ENCODE measurements at regions not wholly inside any gene's neighbourhood (a gene's known extent, or its start where the extent isn't known, plus 50 kb on each side); places are given as distances from the start of the nearest gene placed in this dataset.

DNA sequence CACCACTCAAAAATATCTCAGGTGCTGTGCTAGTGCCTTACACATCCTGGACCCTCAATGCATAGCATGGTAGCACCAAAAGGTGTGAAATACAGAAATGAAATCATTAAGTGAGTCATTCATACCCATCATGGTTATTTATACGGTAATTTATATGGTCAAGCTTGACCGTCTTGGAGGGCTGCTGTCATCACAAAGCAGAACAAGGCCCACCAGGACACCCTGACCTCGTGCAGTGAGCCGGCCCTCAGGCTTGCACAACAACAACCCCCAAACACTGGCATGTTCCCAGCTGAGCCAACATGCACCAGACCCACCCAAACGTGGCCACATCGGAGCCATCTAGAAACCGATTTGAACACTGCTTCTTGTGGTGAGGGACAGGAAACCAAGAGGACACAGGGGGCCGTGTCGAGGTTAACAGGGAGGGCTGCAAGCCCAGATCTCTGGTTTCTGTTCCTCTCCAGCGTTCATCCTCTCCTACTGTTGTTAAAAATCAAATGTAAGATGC is 378.5 kb upstream of the ID2 start:
- Histone ChIP-seq H3K79me1 (ENCODE audit: low read depth, low read length) (no peaks in the 10 kb centered on the region), H3K9me3 (replicated peaks in 1 of 2; ENCODE audit: control insufficient read depth in 2 of 2, insufficient read depth in 1 of 2, low read depth in 1 of 2, low read length in 2 of 2) (no peaks in the 10 kb centered on the region), H3K23ac (ENCODE audit: low read depth, low read length, poor library complexity) (no peak overlapping the region), H2BK12ac (ENCODE audit: low read length) (peak overlapping the region; percentile 33), H3K27me3 (ENCODE audit: control insufficient read depth in 3 of 3, insufficient read depth in 3 of 3, low read depth in 1 of 3, low read length in 3 of 3) (no peaks in the 10 kb centered on the region), H2AFZ (ENCODE audit: low read length) (peak overlapping the region; percentile 23), H3K9ac (ENCODE audit: low read depth, low read length, poor library complexity) (no peak overlapping the region), H3K4ac (ENCODE audit: low read length) (no peak overlapping the region), H3K27ac (replicated peaks; ENCODE audit: low read length) (no peak overlapping the region), H3K18ac (ENCODE audit: low read length) (no peak overlapping the region), H2AK5ac (ENCODE audit: low read depth, low read length) (no peak overlapping the region), H3K4me1 (ENCODE audit: control insufficient read depth in 2 of 2, insufficient read depth in 1 of 2, low read depth in 1 of 2, low read length in 2 of 2) (peaks cover 8% of the 10 kb centered on the region in 2 donors), H3K4me3 (ENCODE audit: low read length in 2 of 2) (no peak overlapping the region), H2BK120ac (ENCODE audit: low read depth, low read length) (no peak overlapping the region), H4K91ac (ENCODE audit: low read depth, low read length, poor library complexity) (no peak overlapping the region), H4K8ac (ENCODE audit: low read depth, low read length) (no peak overlapping the region), H2BK15ac (ENCODE audit: low read length) (peak overlapping the region; percentile 33), H3K14ac (ENCODE audit: low read length) (no peak overlapping the region), H3K4me2 (ENCODE audit: insufficient read depth, low read length, poor library complexity, severe bottlenecking) (no peak overlapping the region), H2BK5ac (ENCODE audit: low read length) (no peak overlapping the region), H3K36me3 (replicated peaks in 1 of 2; ENCODE audit: control insufficient read depth in 2 of 2, insufficient read depth in 2 of 2, low read length in 2 of 2) (no peaks in the 10 kb centered on the region)
- WGBS, 2 donors (ENCODE audit: extremely low coverage in 2 of 2, insufficient read length in 2 of 2, insufficient replicate concordance in 1 of 2), result no CpG with 5 or more reads among the region's 10 CpGs
- DNase-seq (ENCODE audit: low spot score), result no peak

- DNase-seq (ENCODE audit: low spot score), result no peak
- no peak overlapping the region for H3K27ac ChIP-seq (replicated peaks; ENCODE audit: low read length)
Measured at GRCh38 chr2:8304821-8305766, 376.8 kb upstream of the ID2 start.

DNA sequence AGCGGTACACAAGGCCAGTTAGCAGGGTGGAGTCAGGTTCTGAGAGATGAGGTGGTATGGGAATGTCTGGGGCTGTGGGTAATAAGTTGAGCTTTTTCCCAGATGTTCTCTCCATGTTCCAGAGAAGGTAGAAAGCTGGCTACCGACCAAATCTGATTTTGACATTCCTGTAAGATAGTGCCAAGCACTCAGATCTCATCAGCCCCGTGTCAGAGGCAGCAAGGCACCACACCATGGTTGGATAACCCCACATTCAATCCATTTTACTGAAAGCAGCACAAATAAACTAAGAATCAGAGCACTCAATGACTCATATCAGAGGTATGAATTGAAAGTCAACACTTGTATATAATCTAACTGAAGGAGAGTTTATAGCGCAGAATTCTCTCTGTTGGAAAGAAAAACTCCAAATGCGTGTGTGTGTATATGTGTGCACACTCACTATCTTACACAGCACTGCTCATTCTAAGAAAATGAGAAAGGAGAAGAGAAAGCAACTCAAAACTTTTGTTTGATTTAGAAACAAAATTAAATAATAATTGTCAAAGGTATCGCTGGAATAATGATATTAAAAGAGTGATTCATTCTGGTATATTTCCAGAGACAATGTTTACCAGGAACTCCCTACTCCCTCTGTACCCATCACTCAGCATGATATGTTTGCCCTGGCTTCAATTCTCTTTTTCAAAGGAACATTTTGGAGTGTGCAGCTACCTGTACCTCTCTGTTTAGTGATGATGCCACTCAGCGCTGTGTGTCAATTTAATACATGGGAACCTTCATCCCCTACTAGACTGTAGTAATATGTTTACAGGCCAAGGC is 375.1 kb upstream of the ID2 start:
- Histone ChIP-seq H3K9me3 (replicated peaks in 1 of 2; ENCODE audit: control insufficient read depth in 2 of 2, insufficient read depth in 1 of 2, low read depth in 1 of 2, low read length in 2 of 2) (peaks cover 0 to under 1% of the 10 kb centered on the region in 2 donors), H3K18ac (ENCODE audit: low read length) (no peak overlapping the region), H2BK12ac (ENCODE audit: low read length) (no peak overlapping the region), H3K9ac (ENCODE audit: low read depth, low read length, poor library complexity) (no peak overlapping the region), H2BK5ac (ENCODE audit: low read length) (no peak overlapping the region), H3K4ac (ENCODE audit: low read length) (no peak overlapping the region), H3K79me1 (ENCODE audit: low read depth, low read length) (no peaks in the 10 kb centered on the region), H3K4me3 (ENCODE audit: low read length in 2 of 2) (no peak overlapping the region), H2BK120ac (ENCODE audit: low read depth, low read length) (no peak overlapping the region), H2AFZ (ENCODE audit: low read length) (no peak overlapping the region), H3K14ac (ENCODE audit: low read length) (no peak overlapping the region), H4K8ac (ENCODE audit: low read depth, low read length) (no peak overlapping the region), H3K4me1 (ENCODE audit: control insufficient read depth in 2 of 2, insufficient read depth in 1 of 2, low read depth in 1 of 2, low read length in 2 of 2) (peaks cover 5 to 8% of the 10 kb centered on the region in 2 donors), H3K27me3 (ENCODE audit: control insufficient read depth in 3 of 3, insufficient read depth in 3 of 3, low read depth in 1 of 3, low read length in 3 of 3) (no peaks in the 10 kb centered on the region), H4K91ac (ENCODE audit: low read depth, low read length, poor library complexity) (no peak overlapping the region), H3K27ac (replicated peaks; ENCODE audit: low read length) (no peak overlapping the region), H3K4me2 (ENCODE audit: insufficient read depth, low read length, poor library complexity, severe bottlenecking) (no peak overlapping the region), H3K36me3 (replicated peaks in 1 of 2; ENCODE audit: control insufficient read depth in 2 of 2, insufficient read depth in 2 of 2, low read length in 2 of 2) (no peaks in the 10 kb centered on the region), H2BK15ac (ENCODE audit: low read length) (no peak overlapping the region), H3K23ac (ENCODE audit: low read depth, low read length, poor library complexity) (no peak overlapping the region), H2AK5ac (ENCODE audit: low read depth, low read length) (no peak overlapping the region)
- no peak for DNase-seq (ENCODE audit: low spot score)
- WGBS, 2 donors (ENCODE audit: extremely low coverage in 2 of 2, insufficient read length in 2 of 2, insufficient replicate concordance in 1 of 2), result no CpG with 5 or more reads among the region's 7 CpGs

More at GRCh38 chr2:8304821-8305766, 376.8 kb upstream of the ID2 start:
- no peak overlapping the region for H2BK120ac ChIP-seq (ENCODE audit: low read depth, low read length)
- H3K18ac ChIP-seq (ENCODE audit: low read length), result peak overlapping the region; percentile 73
- H3K27me3 ChIP-seq (ENCODE audit: control insufficient read depth in 3 of 3, insufficient read depth in 3 of 3, low read depth in 1 of 3, low read length in 3 of 3), result no peaks in the 10 kb centered on the region
- no peaks in the 10 kb centered on the region for H3K9me3 ChIP-seq (replicated peaks in 1 of 2; ENCODE audit: control insufficient read depth in 2 of 2, insufficient read depth in 1 of 2, low read depth in 1 of 2, low read length in 2 of 2)
- no CpG with 5 or more reads among the region's 18 CpGs for WGBS, 2 donors (ENCODE audit: extremely low coverage in 2 of 2, insufficient read length in 2 of 2, insufficient replicate concordance in 1 of 2)
- peak overlapping the region; percentile 56 for H2AK5ac ChIP-seq (ENCODE audit: low read depth, low read length)
- H2AFZ ChIP-seq (ENCODE audit: low read length), result no peak overlapping the region
- H3K4me3 ChIP-seq (ENCODE audit: low read length in 2 of 2), result no peak overlapping the region
- no peak overlapping the region for H3K14ac ChIP-seq (ENCODE audit: low read length)
- H3K4me2 ChIP-seq (ENCODE audit: insufficient read depth, low read length, poor library complexity, severe bottlenecking), result no peak overlapping the region
- peaks cover 8% of the 10 kb centered on the region in 2 donors for H3K4me1 ChIP-seq (ENCODE audit: control insufficient read depth in 2 of 2, insufficient read depth in 1 of 2, low read depth in 1 of 2, low read length in 2 of 2)
- no peaks in the 10 kb centered on the region for H3K36me3 ChIP-seq (replicated peaks in 1 of 2; ENCODE audit: control insufficient read depth in 2 of 2, insufficient read depth in 2 of 2, low read length in 2 of 2)
- no peak overlapping the region for H2BK5ac ChIP-seq (ENCODE audit: low read length)
- H3K9ac ChIP-seq (ENCODE audit: low read depth, low read length, poor library complexity), result no peak overlapping the region
- peak overlapping the region; percentile 14 for H2BK12ac ChIP-seq (ENCODE audit: low read length)
- H3K4ac ChIP-seq (ENCODE audit: low read length), result no peak overlapping the region
- no peaks in the 10 kb centered on the region for H3K79me1 ChIP-seq (ENCODE audit: low read depth, low read length)
- H4K91ac ChIP-seq (ENCODE audit: low read depth, low read length, poor library complexity), result no peak overlapping the region
- no peak overlapping the region for H3K23ac ChIP-seq (ENCODE audit: low read depth, low read length, poor library complexity)
- no peak overlapping the region for H4K8ac ChIP-seq (ENCODE audit: low read depth, low read length)
- H2BK15ac ChIP-seq (ENCODE audit: low read length), result no peak overlapping the region

Measured in neuronal stem cell (in vitro differentiated cells).